Hematopoietic multipotent progenitor cell treated with erythropoietin and hydrocortisone succinate and interleukin-3 and kit ligand, for 6 days (in vitro differentiated cells): ENCODE measurements at regions not wholly inside any gene's neighbourhood (a gene's known extent, or its start where the extent isn't known, plus 50 kb on each side); places are given as distances from the start of the nearest gene placed in this dataset.
"Not testable (repeated sequence)": the region's sequence is repeated elsewhere in the genome, so short reads cannot be mapped to it uniquely, and the experiment has no call there.

Experiments used
- DNase-seq: peaks from one replicate; pipeline ENCODE4 v3.0.0-alpha.2; 2015

- DNase-seq: no peak
Observed at GRCh38 chr15:81768773-81769172, 277.0 kb downstream of the MEX3B start.

- no peak for DNase-seq
Observed at GRCh38 chr15:81766829-81767475, 278.9 kb downstream of the MEX3B start.

- DNase-seq: no peak
Observed at GRCh38 chr15:81765816-81766215, 280.0 kb downstream of the MEX3B start.

- no peak for DNase-seq
Observed at GRCh38 chr15:81763304-81763703, 282.5 kb downstream of the MEX3B start.

GRCh38 chr15:81760686-81761085 is 285.1 kb downstream of the MEX3B start:
- DNase-seq: no peak

- DNase-seq: no peak
Observed at GRCh38 chr15:81758818-81759284, 287.0 kb downstream of the MEX3B start.

GRCh38 chr15:81755626-81756025 is 290.2 kb downstream of the MEX3B start:
- DNase-seq: no peak

GRCh38 chr15:81754078-81754477 is 291.7 kb downstream of the MEX3B start:
- DNase-seq: no peak

- peak; percentile 21 for DNase-seq
Observed at GRCh38 chr15:81752974-81753373, 292.8 kb downstream of the MEX3B start.

- peak; percentile 76 for DNase-seq
Observed at GRCh38 chr15:81752546-81752942, 293.3 kb downstream of the MEX3B start.

- DNase-seq: no peak
Observed at GRCh38 chr15:81751816-81752545, 293.8 kb downstream of the MEX3B start.

GRCh38 chr15:81751256-81751655 is 294.6 kb downstream of the MEX3B start:
- DNase-seq: no peak

- DNase-seq: peak; percentile 8
Observed at GRCh38 chr15:81749716-81750375, 296.0 kb downstream of the MEX3B start.

GRCh38 chr15:81747482-81747881 is 298.3 kb downstream of the MEX3B start:
- no peak for DNase-seq

- no peak for DNase-seq
Observed at GRCh38 chr15:81747026-81747425, 298.8 kb downstream of the MEX3B start.

- DNase-seq: no peak
Observed at GRCh38 chr15:81744364-81744763, 301.5 kb downstream of the MEX3B start.

GRCh38 chr15:81740416-81740815 is 305.4 kb downstream of the MEX3B start:
- DNase-seq: no peak

GRCh38 chr15:81729340-81729739 is 316.5 kb downstream of the MEX3B start:
- no peak for DNase-seq

GRCh38 chr15:81728726-81729125 is 317.1 kb downstream of the MEX3B start:
- DNase-seq: no peak

- no peak for DNase-seq
Observed at GRCh38 chr15:81725590-81725989, 320.2 kb downstream of the MEX3B start.

- no peak for DNase-seq
Observed at GRCh38 chr15:81724536-81724935, 321.3 kb downstream of the MEX3B start.

- DNase-seq: no peak
Observed at GRCh38 chr15:81723701-81724100, 322.1 kb downstream of the MEX3B start.

- DNase-seq: no peak
Observed at GRCh38 chr15:81723113-81723651, 322.6 kb downstream of the MEX3B start.

GRCh38 chr15:81716468-81716867 is 329.4 kb downstream of the MEX3B start:
- not testable (repeated sequence) for DNase-seq
